ENCODE measurements at regions not wholly inside any gene's neighbourhood (a gene's known extent, or its start where the extent isn't known, plus 50 kb on each side); places are given as distances from the start of the nearest gene placed in this dataset.

DNA sequence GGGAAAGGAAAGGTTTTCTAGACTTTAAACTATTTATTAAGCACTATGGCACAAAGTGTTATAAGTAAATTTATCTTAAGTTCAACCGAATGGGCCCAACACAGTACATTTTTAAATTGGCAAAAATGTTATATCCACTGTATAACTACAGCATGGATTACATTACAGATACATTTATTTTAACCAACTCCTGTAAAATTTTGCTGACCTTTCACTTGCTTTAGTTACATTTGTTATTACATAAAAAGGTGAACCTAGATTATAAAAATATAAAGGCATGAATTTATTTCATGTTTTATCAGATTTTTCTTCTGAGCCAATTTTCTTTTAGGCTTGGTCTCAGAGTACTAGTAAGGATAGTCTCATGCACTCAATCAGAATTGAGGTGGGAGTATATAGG lies 221.9 kb upstream of the GBE1 start:
- TF ChIP-seq GATA2 (IDR thresholded peaks at IDR 0.05; ENCODE audit: low read depth, low read length) (no peak), GATA3 (IDR thresholded peaks at IDR 0.05; ENCODE audit: low read depth, low read length) (no peak)
